ENCODE measurements at regions not wholly inside any gene's neighbourhood (a gene's known extent, or its start where the extent isn't known, plus 50 kb on each side); places are given as distances from the start of the nearest gene placed in this dataset.

GRCh38 chr18:25651553-25651952 is 299.6 kb upstream of the ZNF521 start:
- TF ChIP-seq CTCF (IDR thresholded peaks at IDR 0.05; ENCODE audit: borderline replicate concordance, extremely low read depth, low read length, poor library complexity, severe bottlenecking) (no peak), EZH2 (IDR thresholded peaks at IDR 0.05; ENCODE audit: borderline replicate concordance, low read depth, low read length, severe bottlenecking) (no peak)
